NCI-H1048 (cell line): ENCODE measurements at regions not wholly inside any gene's neighbourhood (a gene's known extent, or its start where the extent isn't known, plus 50 kb on each side); places are given as distances from the start of the nearest gene placed in this dataset.

Experiments
- DNase-seq: peaks from one replicate; lab custom pipeline; 2025; lab: John Stamatoyannopoulos, UW

- DNase-seq: no peak
Observed at GRCh38 chr15:94100863-94101262, 130.5 kb upstream of the MCTP2 start.

GRCh38 chr15:94099574-94099960 lies 131.8 kb upstream of the MCTP2 start:
- DNase-seq: no peak

- DNase-seq: no peak
Observed at GRCh38 chr15:94098921-94099573, 132.3 kb upstream of the MCTP2 start.

- no peak for DNase-seq
Observed at GRCh38 chr15:94097552-94097951, 133.8 kb upstream of the MCTP2 start.

- no peak for DNase-seq
Observed at GRCh38 chr15:94094310-94094709, 137.1 kb upstream of the MCTP2 start.

- no peak for DNase-seq
Observed at GRCh38 chr15:94086341-94086740, 145.0 kb upstream of the MCTP2 start.

GRCh38 chr15:94083467-94084052 lies 147.8 kb upstream of the MCTP2 start:
- no peak for DNase-seq

GRCh38 chr15:94081829-94082228 lies 149.5 kb upstream of the MCTP2 start:
- DNase-seq: no peak

GRCh38 chr15:94080989-94081605 lies 150.3 kb upstream of the MCTP2 start:
- DNase-seq: no peak

- no peak for DNase-seq
Observed at GRCh38 chr15:94080416-94080815, 150.9 kb upstream of the MCTP2 start.

- DNase-seq: no peak
Observed at GRCh38 chr15:94079968-94080367, 151.4 kb upstream of the MCTP2 start.

GRCh38 chr15:94079459-94079858 lies 151.9 kb upstream of the MCTP2 start:
- DNase-seq: no peak

GRCh38 chr15:94077938-94078337 lies 153.4 kb upstream of the MCTP2 start:
- DNase-seq: no peak

- DNase-seq: no peak
Observed at GRCh38 chr15:94075349-94075748, 156.0 kb upstream of the MCTP2 start.

GRCh38 chr15:94070356-94071295 lies 160.7 kb upstream of the MCTP2 start:
- no peak for DNase-seq

- DNase-seq: no peak
Observed at GRCh38 chr15:94069844-94070243, 161.5 kb upstream of the MCTP2 start.

GRCh38 chr15:94066811-94067210 lies 164.6 kb upstream of the MCTP2 start:
- no peak for DNase-seq

- DNase-seq: no peak
Observed at GRCh38 chr15:94066046-94066445, 165.3 kb upstream of the MCTP2 start.

- no peak for DNase-seq
Observed at GRCh38 chr15:94064676-94065313, 166.6 kb upstream of the MCTP2 start.

GRCh38 chr15:94061041-94061440 lies 170.3 kb upstream of the MCTP2 start:
- no peak for DNase-seq

GRCh38 chr15:94059013-94059587 lies 172.3 kb upstream of the MCTP2 start:
- DNase-seq: no peak

- no peak for DNase-seq
Observed at GRCh38 chr15:94057305-94057704, 174.1 kb upstream of the MCTP2 start.
